Parathyroid adenoma (tissue), 2 donors: ENCODE measurements at regions not wholly inside any gene's neighbourhood (a gene's known extent, or its start where the extent isn't known, plus 50 kb on each side); places are given as distances from the start of the nearest gene placed in this dataset.
"Not testable (repeated sequence)": the region's sequence is repeated elsewhere in the genome, so short reads cannot be mapped to it uniquely, and the experiment has no call there.

Source experiments
- H2AFZ ChIP-seq: fragments of 300-600 bp; sonication (generic); one replicate; pipeline ENCODE4 v1.7.0; 2017; ENCODE audit warnings: antibody characterized with exemption, mild to moderate bottlenecking
- H3K27ac ChIP-seq: fragments of 300-600 bp; sonication (generic); one replicate; pipeline ENCODE4 v1.7.0; 2017
- H3K27me3 ChIP-seq: fragments of 300-600 bp; sonication (generic); one replicate; pipeline ENCODE4 v1.7.0; 2017; ENCODE audit warnings: low read length; ENCODE audit not compliant: control insufficient read depth, insufficient read depth
- H3K36me3 ChIP-seq: fragments of 300-600 bp; sonication (generic); one replicate; pipeline ENCODE4 v1.7.0; 2017; ENCODE audit warnings: low read length; ENCODE audit not compliant: control insufficient read depth, insufficient read depth
- H3K4me1 ChIP-seq: fragments of 300-600 bp; sonication (generic); one replicate; pipeline ENCODE4 v1.7.0; 2017; ENCODE audit warnings: control low read depth
- H3K4me2 ChIP-seq: fragments of 300-600 bp; sonication (generic); one replicate; pipeline ENCODE4 v1.7.0; 2017; ENCODE audit warnings: low read length
- H3K4me3 ChIP-seq: fragments of 300-600 bp; sonication (generic); one replicate; pipeline ENCODE4 v1.7.0; 2017; ENCODE audit warnings: low read depth, low read length
- H3K79me2 ChIP-seq: fragments of 300-600 bp; sonication (generic); one replicate; pipeline ENCODE4 v1.7.0; 2017; ENCODE audit warnings: control low read depth
- H3K9ac ChIP-seq: fragments of 300-600 bp; sonication (generic); one replicate; pipeline ENCODE4 v1.7.0; 2017; ENCODE audit warnings: mild to moderate bottlenecking
- H3K9me3 ChIP-seq: fragments of 300-600 bp; sonication (generic); one replicate; pipeline ENCODE4 v1.7.0; 2017; ENCODE audit warnings: low read length; ENCODE audit not compliant: control insufficient read depth
- TF ChIP-seq, protein P1 (sequence below): fragments of 300-600 bp; sonication (generic); IDR thresholded peaks from one replicate; pipeline ENCODE4 v1.7.0; 2017; ENCODE audit warnings: antibody characterized with exemption, mild to moderate bottlenecking
- donor health status: primary hyperparathyroidism.

DNA sequence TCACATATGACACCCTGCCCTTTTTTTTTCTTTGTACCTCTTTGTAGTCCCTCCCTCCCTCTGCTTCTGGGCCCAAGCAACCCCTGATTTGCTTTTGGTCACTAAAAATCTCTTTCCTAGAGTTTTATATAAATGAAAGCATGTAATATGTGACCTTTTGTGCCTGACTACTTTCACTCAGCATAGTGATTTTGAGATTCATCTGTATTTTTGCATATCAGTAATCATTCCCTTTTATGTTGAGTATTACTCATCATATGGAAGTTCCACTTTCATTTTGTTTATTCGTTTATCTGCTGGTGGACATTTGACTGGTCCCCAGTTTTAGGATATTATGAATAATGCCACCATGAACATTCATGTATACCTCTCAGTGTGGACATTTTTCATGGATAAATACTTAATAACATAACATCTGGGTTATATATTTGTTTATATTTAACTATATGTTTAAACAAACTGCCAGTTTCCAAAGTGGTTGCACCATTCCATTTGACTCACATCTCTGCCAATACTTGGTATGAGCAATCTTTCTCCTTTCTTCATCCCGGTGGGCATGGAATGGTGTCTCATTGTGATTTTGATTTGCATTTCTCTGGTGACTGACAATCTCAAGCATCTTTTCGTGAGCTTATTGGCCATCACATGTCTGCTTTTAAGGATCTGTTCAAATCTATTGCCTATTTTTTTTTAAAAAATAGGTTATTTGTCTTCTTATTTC lies 115.7 kb upstream of the S1PR3 start:
- Histone ChIP-seq H3K9ac (no peak overlapping the region), H3K79me2 (no peaks in the 10 kb centered on the region), H3K4me3 (no peak overlapping the region), H3K27me3 (no peaks in the 10 kb centered on the region), H3K9me3 (no peaks in the 10 kb centered on the region), H3K27ac (no peak overlapping the region), H3K4me2 (no peak overlapping the region), H2AFZ (no peak overlapping the region), H3K4me1 (no peaks in the 10 kb centered on the region), H3K36me3 (no peaks in the 10 kb centered on the region)
- TF ChIP-seq, protein P1, sequence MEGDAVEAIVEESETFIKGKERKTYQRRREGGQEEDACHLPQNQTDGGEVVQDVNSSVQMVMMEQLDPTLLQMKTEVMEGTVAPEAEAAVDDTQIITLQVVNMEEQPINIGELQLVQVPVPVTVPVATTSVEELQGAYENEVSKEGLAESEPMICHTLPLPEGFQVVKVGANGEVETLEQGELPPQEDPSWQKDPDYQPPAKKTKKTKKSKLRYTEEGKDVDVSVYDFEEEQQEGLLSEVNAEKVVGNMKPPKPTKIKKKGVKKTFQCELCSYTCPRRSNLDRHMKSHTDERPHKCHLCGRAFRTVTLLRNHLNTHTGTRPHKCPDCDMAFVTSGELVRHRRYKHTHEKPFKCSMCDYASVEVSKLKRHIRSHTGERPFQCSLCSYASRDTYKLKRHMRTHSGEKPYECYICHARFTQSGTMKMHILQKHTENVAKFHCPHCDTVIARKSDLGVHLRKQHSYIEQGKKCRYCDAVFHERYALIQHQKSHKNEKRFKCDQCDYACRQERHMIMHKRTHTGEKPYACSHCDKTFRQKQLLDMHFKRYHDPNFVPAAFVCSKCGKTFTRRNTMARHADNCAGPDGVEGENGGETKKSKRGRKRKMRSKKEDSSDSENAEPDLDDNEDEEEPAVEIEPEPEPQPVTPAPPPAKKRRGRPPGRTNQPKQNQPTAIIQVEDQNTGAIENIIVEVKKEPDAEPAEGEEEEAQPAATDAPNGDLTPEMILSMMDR = no peak

DNA sequence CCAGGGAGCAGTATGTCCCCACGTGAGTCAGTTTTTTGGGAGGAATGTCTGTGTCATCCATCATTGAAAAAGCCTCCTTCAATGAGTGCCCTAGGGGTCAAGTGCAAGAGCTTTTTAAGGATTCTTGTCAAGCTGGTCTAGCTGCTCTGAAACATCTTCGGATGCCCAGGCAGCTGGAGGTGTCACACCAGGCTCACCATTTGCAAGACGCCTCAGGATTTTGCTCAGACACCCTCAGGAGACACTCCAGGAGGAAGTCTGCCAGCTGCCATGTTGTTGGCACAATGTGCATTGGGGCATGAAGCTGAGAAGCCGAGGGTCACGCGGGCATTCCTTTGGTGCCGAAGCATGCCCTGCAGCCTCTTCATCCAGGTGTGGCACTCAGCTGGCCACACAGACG lies 111.1 kb upstream of the S1PR3 start:
- no peaks in the 10 kb centered on the region for H3K4me1 ChIP-seq
- no peaks in the 10 kb centered on the region for H3K79me2 ChIP-seq
- no peak overlapping the region for H3K9ac ChIP-seq
- TF ChIP-seq, protein P1 = no peak
- H2AFZ ChIP-seq = no peak overlapping the region
- H3K9me3 ChIP-seq = no peaks in the 10 kb centered on the region
- H3K27ac ChIP-seq = no peak overlapping the region
- H3K36me3 ChIP-seq = no peaks in the 10 kb centered on the region
- H3K27me3 ChIP-seq = no peaks in the 10 kb centered on the region
- no peak overlapping the region for H3K4me3 ChIP-seq
- H3K4me2 ChIP-seq = peak overlapping the region; percentile 34

DNA sequence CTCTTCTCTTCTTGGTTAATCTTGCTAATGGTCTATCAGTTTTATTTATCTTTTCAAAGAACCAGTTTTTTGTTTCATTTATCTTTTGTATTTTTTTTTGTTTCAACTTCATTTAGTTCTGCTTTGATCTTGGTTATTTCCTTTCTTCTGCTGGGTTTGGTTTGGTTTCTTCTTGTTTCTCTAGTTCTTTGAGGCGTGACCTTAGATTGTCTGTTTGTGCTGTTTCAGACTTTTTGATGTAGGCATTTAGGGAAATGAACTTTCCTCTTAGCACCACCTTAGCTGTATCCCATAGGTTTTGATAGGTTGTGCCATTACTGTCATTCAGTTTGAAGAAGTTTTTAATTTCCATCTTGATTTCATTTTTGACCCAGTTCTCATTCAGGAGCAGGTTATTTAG lies 107.0 kb upstream of the S1PR3 start:
- not testable (repeated sequence) for H2AFZ ChIP-seq, H3K27me3 ChIP-seq, H3K4me2 ChIP-seq, H3K9ac ChIP-seq, H3K4me3 ChIP-seq, H3K9me3 ChIP-seq, H3K4me1 ChIP-seq, H3K36me3 ChIP-seq, H3K27ac ChIP-seq, H3K79me2 ChIP-seq

DNA sequence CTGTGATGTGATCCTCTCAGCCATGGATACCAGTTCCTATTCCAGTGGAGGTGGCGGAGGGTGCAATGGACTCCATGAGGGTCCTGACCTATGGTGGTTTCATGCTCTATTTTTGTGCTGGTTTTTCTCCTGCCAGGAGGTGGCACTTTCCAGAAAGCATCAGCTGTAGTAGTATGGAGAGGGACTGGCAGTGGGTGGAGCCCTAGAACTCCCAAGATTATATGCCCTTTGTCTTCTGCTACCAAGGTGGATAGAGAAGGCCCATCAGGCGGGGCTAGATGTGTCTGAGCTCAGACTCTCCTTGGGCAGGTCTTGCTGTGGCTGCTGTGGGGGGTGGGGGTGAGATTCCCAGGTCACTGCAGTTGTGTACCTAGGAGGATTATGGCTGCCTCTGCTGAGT lies 104.5 kb upstream of the S1PR3 start:
- H2AFZ ChIP-seq, H3K79me2 ChIP-seq, H3K4me1 ChIP-seq, H3K9ac ChIP-seq, H3K9me3 ChIP-seq, H3K27ac ChIP-seq, H3K4me3 ChIP-seq, H3K36me3 ChIP-seq, H3K27me3 ChIP-seq, H3K4me2 ChIP-seq: not testable (repeated sequence)

DNA sequence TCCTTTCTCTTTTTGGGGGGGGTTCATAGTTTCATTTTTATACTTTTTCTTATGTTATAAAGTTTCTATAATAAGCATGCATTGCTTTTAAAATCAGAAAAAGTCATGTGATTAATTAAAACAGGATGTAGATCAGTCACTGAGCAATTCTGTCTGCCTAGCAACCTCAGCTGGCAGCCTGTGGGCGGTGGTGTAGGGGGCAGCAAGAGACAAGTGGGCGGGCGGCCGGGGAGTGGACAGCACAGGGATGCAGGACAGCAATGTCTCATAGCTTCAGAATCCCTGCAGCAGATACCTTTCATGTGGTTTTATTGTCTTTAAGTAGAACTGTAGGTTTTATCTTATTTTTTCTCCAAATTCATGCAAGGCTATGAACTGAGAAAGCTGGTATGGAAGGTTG lies 101.9 kb upstream of the S1PR3 start:
- no peaks in the 10 kb centered on the region for H3K36me3 ChIP-seq
- no peaks in the 10 kb centered on the region for H3K79me2 ChIP-seq
- no peak overlapping the region for H2AFZ ChIP-seq
- H3K4me1 ChIP-seq = no peaks in the 10 kb centered on the region
- no peak overlapping the region for H3K4me3 ChIP-seq
- no peak overlapping the region for H3K4me2 ChIP-seq
- no peak overlapping the region for H3K9ac ChIP-seq
- H3K9me3 ChIP-seq = no peaks in the 10 kb centered on the region
- H3K27ac ChIP-seq = no peak overlapping the region
- TF ChIP-seq, protein P1 = no peak
- H3K27me3 ChIP-seq = no peaks in the 10 kb centered on the region

DNA sequence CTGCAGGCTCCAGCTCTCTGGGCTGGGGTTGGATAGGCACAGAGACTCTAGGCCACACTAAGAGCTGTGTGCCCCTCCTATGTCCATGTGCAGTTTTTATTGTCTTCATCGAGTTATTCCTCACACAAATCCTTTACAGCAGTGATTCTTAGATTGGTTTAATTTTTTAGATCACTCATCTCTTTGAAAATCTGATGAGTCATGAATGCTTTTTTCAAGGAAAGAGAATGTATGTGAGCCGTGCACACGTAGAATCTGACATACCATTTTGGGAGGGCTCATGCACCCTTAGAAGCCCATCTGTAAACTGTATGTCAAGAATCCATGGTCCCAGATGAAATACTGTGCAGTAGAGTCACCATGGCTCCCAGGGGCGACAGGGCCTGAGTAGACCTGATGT lies 100.7 kb upstream of the S1PR3 start:
- Histone ChIP-seq H3K4me3 (no peak overlapping the region), H3K27me3 (no peaks in the 10 kb centered on the region), H3K9me3 (no peaks in the 10 kb centered on the region), H3K79me2 (no peaks in the 10 kb centered on the region), H2AFZ (no peak overlapping the region), H3K4me2 (no peak overlapping the region), H3K9ac (no peak overlapping the region), H3K4me1 (no peaks in the 10 kb centered on the region), H3K36me3 (no peaks in the 10 kb centered on the region), H3K27ac (no peak overlapping the region)
- TF ChIP-seq, protein P1 = no peak
